Activated naive CD8-positive, alpha-beta T cell treated with anti-CD3 and anti-CD28 coated beads for 36 hours (primary cell): ENCODE measurements at regions not wholly inside any gene's neighbourhood (a gene's known extent, or its start where the extent isn't known, plus 50 kb on each side); places are given as distances from the start of the nearest gene placed in this dataset.

ENCODE experiments used
- DNase-seq: peaks from one replicate; pipeline ENCODE4 v3.0.0; 2021
- H3K27ac Mint-ChIP-seq: one replicate; pipeline ENCODE4 v1.8.0; 2022; ENCODE audit warnings: mild to moderate bottlenecking, moderate library complexity, mixed read lengths
- H3K27me3 Mint-ChIP-seq: one replicate; pipeline ENCODE4 v1.8.0; 2022; ENCODE audit warnings: mild to moderate bottlenecking, mixed read lengths
- H3K36me3 Mint-ChIP-seq: one replicate; pipeline ENCODE4 v1.8.0; 2021; ENCODE audit warnings: mild to moderate bottlenecking, mixed read lengths
- H3K4me1 Mint-ChIP-seq: one replicate; pipeline ENCODE4 v1.8.0; 2021; ENCODE audit warnings: mixed read lengths
- H3K4me3 Mint-ChIP-seq: one replicate; pipeline ENCODE4 v1.8.0; 2022; ENCODE audit warnings: mild to moderate bottlenecking, moderate library complexity, mixed read lengths
- H3K9me3 Mint-ChIP-seq: one replicate; pipeline ENCODE4 v1.8.0; 2022; ENCODE audit warnings: mixed read lengths

GRCh38 chr18:39834636-39835035, 2120.4 kb upstream of the PIK3C3 start:
- no peaks in the 10 kb centered on the region for H3K4me1 Mint-ChIP-seq
- H3K9me3 Mint-ChIP-seq: no peaks in the 10 kb centered on the region
- DNase-seq: no peak
- H3K27ac Mint-ChIP-seq: no peak overlapping the region
- peaks cover 5% of the 10 kb centered on the region for H3K27me3 Mint-ChIP-seq
- no peaks in the 10 kb centered on the region for H3K36me3 Mint-ChIP-seq
- H3K4me3 Mint-ChIP-seq: no peak overlapping the region

GRCh38 chr18:39825485-39826150, 2129.4 kb upstream of the PIK3C3 start:
- H3K9me3 Mint-ChIP-seq: peaks cover 1% of the 10 kb centered on the region
- H3K36me3 Mint-ChIP-seq: no peaks in the 10 kb centered on the region
- no peak overlapping the region for H3K4me3 Mint-ChIP-seq
- no peak for DNase-seq
- no peaks in the 10 kb centered on the region for H3K4me1 Mint-ChIP-seq
- no peak overlapping the region for H3K27ac Mint-ChIP-seq
- no peaks in the 10 kb centered on the region for H3K27me3 Mint-ChIP-seq

- Mint-ChIP-seq H3K9me3 (peaks cover 17% of the 10 kb centered on the region), H3K27me3 (no peaks in the 10 kb centered on the region), H3K27ac (no peak overlapping the region), H3K4me1 (no peaks in the 10 kb centered on the region), H3K36me3 (no peaks in the 10 kb centered on the region), H3K4me3 (no peak overlapping the region)
- DNase-seq: no peak
Measured at GRCh38 chr18:39806525-39806924, 2148.5 kb upstream of the PIK3C3 start.

GRCh38 chr18:39805218-39805617, 2149.8 kb upstream of the PIK3C3 start:
- H3K27me3 Mint-ChIP-seq: peaks cover 4% of the 10 kb centered on the region
- H3K36me3 Mint-ChIP-seq: no peaks in the 10 kb centered on the region
- H3K9me3 Mint-ChIP-seq: peaks cover 14% of the 10 kb centered on the region
- no peaks in the 10 kb centered on the region for H3K4me1 Mint-ChIP-seq
- no peak overlapping the region for H3K27ac Mint-ChIP-seq
- DNase-seq: no peak
- no peak overlapping the region for H3K4me3 Mint-ChIP-seq

GRCh38 chr18:39802648-39803229, 2152.3 kb upstream of the PIK3C3 start:
- peaks cover 26% of the 10 kb centered on the region for H3K27me3 Mint-ChIP-seq
- no peaks in the 10 kb centered on the region for H3K4me1 Mint-ChIP-seq
- peaks cover 17% of the 10 kb centered on the region for H3K9me3 Mint-ChIP-seq
- H3K4me3 Mint-ChIP-seq: no peak overlapping the region
- H3K27ac Mint-ChIP-seq: no peak overlapping the region
- H3K36me3 Mint-ChIP-seq: no peaks in the 10 kb centered on the region
- DNase-seq: no peak

GRCh38 chr18:39801848-39802247, 2153.2 kb upstream of the PIK3C3 start:
- Mint-ChIP-seq H3K27me3 (peaks cover 26% of the 10 kb centered on the region), H3K36me3 (no peaks in the 10 kb centered on the region), H3K27ac (no peak overlapping the region), H3K4me1 (no peaks in the 10 kb centered on the region), H3K9me3 (peaks cover 17% of the 10 kb centered on the region), H3K4me3 (no peak overlapping the region)
- no peak for DNase-seq

- H3K9me3 Mint-ChIP-seq: peaks cover 14% of the 10 kb centered on the region
- H3K36me3 Mint-ChIP-seq: no peaks in the 10 kb centered on the region
- H3K4me1 Mint-ChIP-seq: no peaks in the 10 kb centered on the region
- DNase-seq: no peak
- H3K27ac Mint-ChIP-seq: no peak overlapping the region
- H3K27me3 Mint-ChIP-seq: peaks cover 26% of the 10 kb centered on the region
- H3K4me3 Mint-ChIP-seq: no peak overlapping the region
Measured at GRCh38 chr18:39801010-39801409, 2154.0 kb upstream of the PIK3C3 start.

GRCh38 chr18:39799006-39799405, 2156.0 kb upstream of the PIK3C3 start:
- peak overlapping the region; percentile 52 for H3K4me3 Mint-ChIP-seq
- H3K9me3 Mint-ChIP-seq: peaks cover 13% of the 10 kb centered on the region
- H3K27ac Mint-ChIP-seq: no peak overlapping the region
- H3K27me3 Mint-ChIP-seq: peaks cover 26% of the 10 kb centered on the region
- no peak for DNase-seq
- no peaks in the 10 kb centered on the region for H3K4me1 Mint-ChIP-seq
- no peaks in the 10 kb centered on the region for H3K36me3 Mint-ChIP-seq

GRCh38 chr18:39796393-39796792, 2158.6 kb upstream of the PIK3C3 start:
- H3K36me3 Mint-ChIP-seq: no peaks in the 10 kb centered on the region
- no peak overlapping the region for H3K27ac Mint-ChIP-seq
- peaks cover 6% of the 10 kb centered on the region for H3K9me3 Mint-ChIP-seq
- no peak for DNase-seq
- H3K4me3 Mint-ChIP-seq: no peak overlapping the region
- H3K4me1 Mint-ChIP-seq: no peaks in the 10 kb centered on the region
- peaks cover 26% of the 10 kb centered on the region for H3K27me3 Mint-ChIP-seq

- H3K27ac Mint-ChIP-seq: no peak overlapping the region
- peaks cover 3% of the 10 kb centered on the region for H3K9me3 Mint-ChIP-seq
- no peaks in the 10 kb centered on the region for H3K4me1 Mint-ChIP-seq
- H3K36me3 Mint-ChIP-seq: no peaks in the 10 kb centered on the region
- H3K27me3 Mint-ChIP-seq: peaks cover 23% of the 10 kb centered on the region
- DNase-seq: no peak
- H3K4me3 Mint-ChIP-seq: no peak overlapping the region
Measured at GRCh38 chr18:39795350-39795749, 2159.7 kb upstream of the PIK3C3 start.

GRCh38 chr18:39793609-39794008, 2161.4 kb upstream of the PIK3C3 start:
- Mint-ChIP-seq H3K27ac (no peak overlapping the region), H3K36me3 (no peaks in the 10 kb centered on the region), H3K4me3 (no peak overlapping the region), H3K9me3 (no peaks in the 10 kb centered on the region), H3K27me3 (peaks cover 6% of the 10 kb centered on the region), H3K4me1 (no peaks in the 10 kb centered on the region)
- no peak for DNase-seq

GRCh38 chr18:39788383-39788782, 2166.7 kb upstream of the PIK3C3 start:
- no peak for DNase-seq
- H3K36me3 Mint-ChIP-seq: no peaks in the 10 kb centered on the region
- H3K27ac Mint-ChIP-seq: no peak overlapping the region
- H3K4me1 Mint-ChIP-seq: no peaks in the 10 kb centered on the region
- H3K4me3 Mint-ChIP-seq: no peak overlapping the region
- no peaks in the 10 kb centered on the region for H3K9me3 Mint-ChIP-seq
- H3K27me3 Mint-ChIP-seq: no peaks in the 10 kb centered on the region

- H3K9me3 Mint-ChIP-seq: no peaks in the 10 kb centered on the region
- H3K27ac Mint-ChIP-seq: no peak overlapping the region
- H3K36me3 Mint-ChIP-seq: no peaks in the 10 kb centered on the region
- no peak overlapping the region for H3K4me3 Mint-ChIP-seq
- H3K27me3 Mint-ChIP-seq: no peaks in the 10 kb centered on the region
- H3K4me1 Mint-ChIP-seq: no peaks in the 10 kb centered on the region
- DNase-seq: no peak
Measured at GRCh38 chr18:39786477-39786876, 2168.6 kb upstream of the PIK3C3 start.

GRCh38 chr18:39784541-39784940, 2170.5 kb upstream of the PIK3C3 start:
- no peak for DNase-seq
- Mint-ChIP-seq H3K4me1 (no peaks in the 10 kb centered on the region), H3K9me3 (no peaks in the 10 kb centered on the region), H3K4me3 (no peak overlapping the region), H3K27ac (no peak overlapping the region), H3K36me3 (no peaks in the 10 kb centered on the region), H3K27me3 (no peaks in the 10 kb centered on the region)

GRCh38 chr18:39781565-39781964, 2173.5 kb upstream of the PIK3C3 start:
- DNase-seq: no peak
- Mint-ChIP-seq H3K4me1 (no peaks in the 10 kb centered on the region), H3K36me3 (no peaks in the 10 kb centered on the region), H3K9me3 (no peaks in the 10 kb centered on the region), H3K4me3 (no peak overlapping the region), H3K27me3 (no peaks in the 10 kb centered on the region), H3K27ac (no peak overlapping the region)

- H3K27me3 Mint-ChIP-seq: no peaks in the 10 kb centered on the region
- no peaks in the 10 kb centered on the region for H3K36me3 Mint-ChIP-seq
- no peak for DNase-seq
- H3K4me3 Mint-ChIP-seq: no peak overlapping the region
- H3K9me3 Mint-ChIP-seq: no peaks in the 10 kb centered on the region
- no peak overlapping the region for H3K27ac Mint-ChIP-seq
- H3K4me1 Mint-ChIP-seq: no peaks in the 10 kb centered on the region
Measured at GRCh38 chr18:39780774-39781173, 2174.3 kb upstream of the PIK3C3 start.
